NOMO-1 treated with DMSO at 0.1 percent for 48 hours (cell line): ENCODE measurements at regions not wholly inside any gene's neighbourhood (a gene's known extent, or its start where the extent isn't known, plus 50 kb on each side); places are given as distances from the start of the nearest gene placed in this dataset.

Experiments
- DNase-seq: peaks from one replicate; lab custom pipeline; 2025; ENCODE audit not compliant: unreplicated experiment; lab: John Stamatoyannopoulos, UW

DNA sequence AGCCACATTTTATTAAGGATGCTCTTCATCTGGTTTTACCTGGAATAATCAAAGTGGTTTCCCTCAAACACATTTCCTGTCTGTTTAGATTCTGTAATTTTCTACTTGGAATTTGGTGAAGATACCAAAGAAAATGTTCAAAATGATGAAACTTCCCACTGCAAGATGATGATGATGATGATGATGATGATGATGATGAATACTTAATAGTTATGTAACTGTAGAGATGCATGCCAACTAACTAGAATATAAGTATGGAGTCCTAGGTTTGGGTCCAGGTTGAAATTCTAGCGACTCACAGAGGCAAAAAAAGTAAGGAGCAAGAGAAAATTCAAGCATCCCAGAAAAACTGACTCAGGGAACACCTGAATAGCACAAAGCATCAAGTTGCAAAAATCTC is 104.0 kb upstream of the KIAA1217 start:
- DNase-seq: no peak

DNA sequence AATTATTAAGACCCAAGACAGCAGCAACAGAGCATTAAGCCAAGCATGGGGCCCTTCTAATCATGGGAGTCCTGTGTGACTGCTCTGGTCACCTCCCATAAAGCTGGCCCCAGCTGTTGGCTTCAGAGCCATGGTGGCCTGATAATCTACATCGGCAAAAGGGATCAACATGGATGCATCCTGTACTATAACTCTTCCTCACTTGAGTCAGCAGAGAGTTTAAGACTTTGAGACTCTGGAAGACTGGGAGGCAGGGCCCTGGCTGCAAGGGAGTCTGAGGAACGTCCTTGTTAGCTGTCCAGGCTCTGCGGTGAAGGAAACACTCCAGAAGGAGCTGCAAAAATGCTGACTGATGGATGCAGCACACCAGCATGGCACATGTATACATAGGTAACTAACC is 95.0 kb upstream of the KIAA1217 start:
- DNase-seq: no peak

DNA sequence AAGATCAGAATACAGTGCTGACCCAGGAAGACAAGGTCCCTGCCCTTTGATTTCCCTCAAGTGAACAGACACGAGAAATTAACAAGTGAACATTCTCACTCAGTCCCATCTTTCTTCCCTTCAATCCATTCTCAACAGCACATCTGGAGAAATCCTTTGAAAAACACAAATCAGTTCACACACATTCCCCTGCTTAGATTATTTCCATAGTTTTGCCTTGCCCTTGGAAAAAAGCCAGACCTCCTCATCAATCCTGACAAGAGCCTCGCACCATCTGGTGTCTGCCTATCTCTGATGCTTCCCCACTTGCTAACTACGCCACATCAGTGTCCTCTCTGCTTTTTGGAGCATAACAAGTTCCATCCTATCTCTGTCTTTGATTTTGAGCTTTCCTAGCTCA is 94.4 kb upstream of the KIAA1217 start:
- no peak for DNase-seq

DNA sequence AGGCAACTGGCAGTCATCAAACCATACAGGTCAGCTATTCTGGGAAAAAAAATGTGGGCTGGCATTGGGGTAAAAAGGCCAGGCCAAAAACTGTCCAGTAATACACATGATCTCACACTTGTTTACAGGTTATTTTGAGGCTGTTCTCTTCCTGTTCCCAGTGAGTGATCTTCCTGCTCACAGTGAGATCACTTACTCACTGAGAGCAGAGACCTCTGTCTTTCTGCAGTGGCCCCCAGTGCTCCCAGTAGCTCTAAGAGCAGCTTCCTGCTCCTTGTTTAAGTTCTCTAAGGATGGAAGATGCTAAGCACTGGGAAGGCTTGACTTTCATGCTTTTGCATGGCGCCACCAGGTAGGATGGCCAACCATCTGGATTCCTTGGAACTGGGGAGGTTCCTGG is 93.5 kb upstream of the KIAA1217 start:
- DNase-seq: no peak

DNA sequence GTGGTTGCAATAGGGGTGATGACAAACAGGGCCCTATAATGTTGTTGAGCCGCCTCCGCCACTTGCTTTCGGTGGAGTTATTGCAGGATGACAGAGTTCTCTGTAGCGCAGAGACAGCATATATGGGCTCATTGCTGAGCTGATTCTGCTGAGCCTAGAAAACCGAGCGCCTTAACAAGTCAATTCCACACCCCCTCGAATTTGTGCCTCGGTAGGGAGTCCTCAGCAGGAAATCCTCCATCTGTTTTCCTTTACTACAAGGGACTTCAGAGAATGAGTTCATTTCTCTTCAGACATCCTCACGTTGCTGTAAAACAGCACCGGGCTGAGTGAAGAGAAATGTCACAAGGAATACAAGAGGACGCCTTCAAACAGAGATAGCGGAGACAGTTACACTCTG is 90.7 kb upstream of the KIAA1217 start:
- DNase-seq: no peak

DNA sequence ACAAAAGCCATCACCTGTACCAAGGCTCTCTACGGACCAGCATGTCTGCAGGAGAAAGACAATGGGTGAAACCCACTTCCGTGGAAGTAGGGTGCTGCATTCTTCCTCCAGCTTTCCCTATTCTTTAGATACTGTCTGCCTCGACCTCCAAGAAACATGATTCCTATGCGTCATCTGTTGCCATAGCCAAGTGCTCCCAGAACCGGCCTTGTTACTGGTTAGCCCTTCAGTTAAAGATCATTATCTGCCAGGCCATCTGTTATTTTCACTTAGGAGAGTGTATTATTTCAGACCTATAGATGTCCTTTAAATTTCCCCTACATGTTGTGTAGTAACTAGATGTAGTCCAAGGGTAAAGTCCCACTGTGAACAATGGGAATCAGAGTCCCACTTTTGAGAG is 89.0 kb upstream of the KIAA1217 start:
- DNase-seq: no peak

DNA sequence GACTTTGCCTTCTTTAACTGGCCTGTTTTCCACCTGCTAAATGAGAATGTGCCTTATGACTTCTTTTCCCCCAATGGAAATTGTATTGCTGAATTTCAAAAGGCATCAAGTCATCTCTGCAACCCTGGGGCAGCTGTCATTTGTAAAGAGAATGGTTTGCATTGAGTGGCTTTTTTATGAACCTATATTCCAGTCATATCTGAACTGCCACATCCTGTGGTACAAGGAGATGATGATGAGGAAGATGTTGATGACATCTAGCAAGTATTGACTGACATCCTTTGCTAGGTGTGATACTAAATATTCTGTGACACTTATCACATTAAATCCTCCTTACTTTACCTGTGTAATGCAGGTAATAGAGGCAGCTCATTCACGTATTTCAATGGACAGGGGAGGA is 88.3 kb upstream of the KIAA1217 start:
- DNase-seq: no peak

DNA sequence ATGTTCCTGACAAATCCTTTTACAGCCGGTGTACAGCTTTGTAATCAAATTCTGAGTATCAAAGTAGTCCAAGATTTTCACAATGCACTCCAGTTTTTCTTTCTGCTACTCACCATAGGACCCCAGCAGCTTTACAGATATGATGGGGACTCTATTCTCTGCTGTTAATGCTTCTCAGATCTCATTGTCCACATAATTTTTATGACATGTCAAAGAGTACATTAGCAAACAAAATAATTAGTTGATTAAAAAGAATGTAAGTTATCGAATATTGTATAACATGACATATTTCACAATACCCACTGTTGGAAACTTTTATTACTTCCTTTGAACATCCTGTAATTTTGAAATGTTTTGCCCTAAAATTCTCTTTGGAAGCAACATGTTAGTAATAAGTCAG is 81.4 kb upstream of the KIAA1217 start:
- no peak for DNase-seq

DNA sequence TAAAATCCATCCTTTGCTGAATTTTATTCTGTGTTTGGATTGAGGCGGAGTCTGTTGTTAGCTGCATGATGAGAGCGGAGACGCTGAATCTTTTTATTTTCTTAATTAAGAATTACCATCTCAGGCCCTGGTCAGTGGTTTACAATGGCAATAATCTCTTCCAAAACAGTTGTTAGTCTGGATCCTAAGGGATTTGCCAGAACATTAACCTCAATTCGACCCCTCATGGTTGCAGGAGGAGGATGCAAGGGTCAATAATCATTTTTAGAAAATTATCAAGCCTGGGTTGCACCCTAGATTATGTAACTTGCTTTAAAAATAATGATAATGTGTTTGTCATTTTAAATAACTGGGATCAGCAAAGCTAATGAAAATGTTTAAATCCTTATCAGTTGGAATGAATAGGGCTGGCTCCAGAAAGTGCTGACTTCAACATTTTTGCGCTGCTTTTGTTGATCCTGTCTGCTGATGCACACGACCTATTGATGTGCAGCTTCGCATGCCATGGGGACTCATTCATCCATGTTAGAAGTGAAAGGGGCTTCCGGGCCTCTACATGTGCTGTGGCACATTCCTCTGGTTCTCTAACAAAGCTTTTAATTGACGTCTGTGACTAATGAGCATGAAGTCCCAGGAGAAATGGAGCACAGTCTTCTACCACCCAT is 80.7 kb upstream of the KIAA1217 start:
- no peak for DNase-seq

DNA sequence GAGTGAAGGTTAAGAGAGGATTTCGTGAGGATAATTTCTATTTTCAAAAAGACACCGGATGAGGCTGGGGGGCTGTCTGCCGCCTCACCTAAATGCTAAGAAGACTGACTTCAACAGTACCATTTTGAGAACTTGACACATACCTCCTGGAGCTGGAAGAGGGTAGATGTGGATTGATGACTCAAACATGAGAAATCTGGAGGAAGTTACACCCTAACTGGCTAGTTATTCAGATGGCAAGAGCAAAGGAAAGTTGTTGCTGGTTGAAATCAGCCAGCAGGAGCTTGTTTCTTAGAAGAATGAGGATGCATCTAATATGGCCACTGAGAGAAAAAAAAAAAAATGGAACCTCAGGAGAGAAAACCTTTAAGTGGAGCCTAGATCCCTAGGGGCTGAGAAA is 76.2 kb upstream of the KIAA1217 start:
- no peak for DNase-seq

DNA sequence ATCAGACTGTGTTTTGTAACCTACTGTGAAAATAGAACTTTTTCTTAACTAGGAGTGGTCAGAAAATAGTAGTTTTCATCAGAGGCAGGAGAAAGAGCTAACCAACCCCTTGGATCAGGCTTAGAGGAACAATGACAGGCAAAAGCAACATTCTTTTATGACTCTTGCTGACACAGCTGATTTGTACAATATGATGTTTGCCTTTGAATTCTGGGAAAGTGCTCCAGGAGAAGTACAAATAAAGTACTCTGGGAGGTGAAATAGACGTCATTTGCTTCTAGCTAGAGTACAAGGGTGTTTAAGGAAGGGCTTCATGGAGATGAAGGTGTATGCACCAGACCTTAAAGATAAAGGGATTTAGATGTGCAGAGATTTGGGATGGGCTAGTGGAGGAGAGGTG is 75.1 kb upstream of the KIAA1217 start:
- DNase-seq: no peak

DNA sequence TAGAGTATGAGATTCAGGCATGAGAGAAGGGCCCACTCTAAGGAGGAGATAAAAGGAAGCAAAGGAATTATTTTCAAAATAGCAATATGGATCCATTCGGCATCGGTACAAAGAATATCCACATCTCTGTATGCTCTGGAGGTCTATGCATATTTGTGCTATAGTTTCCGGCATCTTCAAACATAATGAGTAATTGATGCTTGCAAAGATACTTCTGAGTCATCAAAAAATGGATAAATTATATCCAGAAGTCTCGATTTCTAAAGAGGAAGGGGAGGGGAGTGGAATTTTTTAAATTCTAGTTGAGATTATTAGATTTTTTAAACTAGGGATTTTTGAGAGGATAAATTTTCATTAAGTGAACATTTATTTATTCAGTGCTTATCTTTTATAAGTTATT is 72.9 kb upstream of the KIAA1217 start:
- DNase-seq: no peak

DNA sequence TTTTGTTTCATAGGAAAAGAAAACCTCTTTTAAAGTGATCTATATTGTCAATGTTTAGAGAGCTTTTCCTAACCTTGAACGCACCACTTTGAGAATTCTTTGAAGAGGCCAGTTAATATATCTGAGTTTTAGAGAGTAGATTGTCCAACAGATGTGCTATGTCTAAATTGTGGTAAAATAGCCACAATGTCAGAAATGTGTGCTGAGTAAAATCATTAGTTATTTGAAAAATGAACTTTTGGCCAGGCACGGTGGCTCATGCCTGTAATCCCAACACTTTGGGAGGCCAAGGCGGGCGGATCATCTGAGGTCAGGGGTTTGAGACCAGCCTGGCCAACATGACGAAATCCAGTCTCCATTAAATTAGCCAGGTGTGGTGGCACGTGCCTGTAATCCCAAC is 61.6 kb upstream of the KIAA1217 start:
- DNase-seq: no peak

DNA sequence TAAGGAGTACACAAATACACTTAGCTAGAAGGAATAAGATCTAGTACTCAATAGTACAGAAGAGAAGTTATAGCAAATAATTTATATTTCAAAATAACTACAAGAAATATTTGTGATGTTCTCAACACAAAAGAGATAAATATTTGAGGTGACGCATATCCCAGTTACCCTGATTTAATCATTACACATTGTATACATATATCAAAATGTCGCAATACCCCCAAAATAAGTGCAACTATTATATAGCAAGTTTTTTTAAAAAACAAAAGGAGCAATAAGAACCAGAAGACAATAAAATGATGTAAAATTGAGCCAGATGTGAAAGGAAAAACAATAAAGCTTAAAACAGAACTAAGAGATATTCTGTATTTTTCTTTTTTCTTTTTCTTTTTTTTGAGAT is 59.3 kb upstream of the KIAA1217 start:
- no peak for DNase-seq

DNA sequence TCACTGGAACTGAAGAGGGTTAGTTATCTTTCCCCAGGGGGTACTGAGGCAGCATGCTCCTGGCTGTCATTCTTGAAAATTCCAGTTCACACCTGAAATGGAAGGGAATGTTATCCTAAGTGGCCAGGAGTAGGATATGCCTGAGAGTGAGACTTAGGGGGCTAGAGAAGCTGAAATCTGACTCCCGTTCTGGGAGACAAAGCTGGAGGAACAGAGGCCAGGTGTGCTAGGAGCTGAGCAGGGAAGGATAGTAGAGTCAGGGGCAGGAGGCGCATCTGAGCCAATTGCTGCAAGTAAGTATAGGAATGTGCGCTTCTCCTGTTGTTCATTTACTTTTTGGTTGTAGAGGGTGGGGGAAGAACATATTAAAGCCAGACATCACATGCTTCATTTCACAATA is 58.1 kb upstream of the KIAA1217 start:
- no peak for DNase-seq

DNA sequence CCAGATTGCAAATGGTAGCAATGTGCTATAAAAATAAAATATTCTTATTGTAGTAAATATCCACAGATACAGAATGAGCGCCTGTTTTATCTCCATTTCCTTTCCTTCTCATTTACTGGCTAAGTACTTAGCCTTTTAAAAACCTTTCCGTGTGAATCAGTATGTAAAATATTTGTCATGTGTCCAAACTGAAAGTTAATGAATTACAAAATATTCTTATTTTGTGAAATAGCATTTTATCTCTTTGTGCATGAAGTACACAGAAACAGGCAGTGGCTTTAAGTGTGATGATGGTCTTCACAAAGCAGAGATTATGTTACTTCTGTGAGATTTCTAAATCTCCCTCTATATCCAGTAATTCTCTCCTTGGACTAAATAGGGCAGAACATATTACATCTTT is 56.7 kb upstream of the KIAA1217 start:
- no peak for DNase-seq

DNA sequence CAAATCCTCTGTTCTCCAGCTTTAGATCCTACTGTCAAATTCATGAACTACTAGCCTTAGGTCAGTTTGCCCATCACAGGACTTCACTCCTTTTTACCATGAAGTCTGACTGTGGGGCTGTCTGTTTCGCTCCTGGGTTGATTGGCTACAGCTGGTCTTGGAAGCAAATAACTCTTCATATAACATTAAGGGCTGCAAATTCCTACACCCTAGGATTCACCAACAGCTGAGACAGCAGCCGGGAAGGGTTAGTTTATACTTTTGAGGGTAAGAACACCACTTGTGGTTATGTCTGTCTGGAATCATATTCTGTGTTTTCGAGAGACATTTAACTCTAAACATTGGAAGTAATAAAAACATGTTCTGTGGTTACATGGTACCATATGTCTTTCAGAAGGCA is 55.9 kb upstream of the KIAA1217 start:
- no peak for DNase-seq

DNA sequence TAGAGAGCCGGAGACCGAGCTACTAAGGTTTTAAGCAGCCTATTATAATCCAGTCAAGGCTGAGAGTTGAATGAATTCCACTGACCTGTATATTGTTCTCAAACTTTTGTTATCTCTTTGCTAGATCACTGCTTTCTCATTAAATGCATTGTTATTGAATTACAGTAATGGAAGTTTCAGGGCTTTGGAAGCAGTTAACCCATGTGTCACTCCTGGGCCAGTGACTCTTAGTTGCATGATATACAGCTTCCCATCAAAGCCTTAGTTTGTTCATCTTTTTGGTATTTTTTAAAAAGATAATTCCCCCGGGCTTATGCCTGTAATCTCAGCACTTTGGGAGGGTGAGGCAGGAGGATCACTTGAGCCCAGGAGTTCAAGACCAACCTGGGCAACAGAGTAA is 55.4 kb upstream of the KIAA1217 start:
- no peak for DNase-seq

DNA sequence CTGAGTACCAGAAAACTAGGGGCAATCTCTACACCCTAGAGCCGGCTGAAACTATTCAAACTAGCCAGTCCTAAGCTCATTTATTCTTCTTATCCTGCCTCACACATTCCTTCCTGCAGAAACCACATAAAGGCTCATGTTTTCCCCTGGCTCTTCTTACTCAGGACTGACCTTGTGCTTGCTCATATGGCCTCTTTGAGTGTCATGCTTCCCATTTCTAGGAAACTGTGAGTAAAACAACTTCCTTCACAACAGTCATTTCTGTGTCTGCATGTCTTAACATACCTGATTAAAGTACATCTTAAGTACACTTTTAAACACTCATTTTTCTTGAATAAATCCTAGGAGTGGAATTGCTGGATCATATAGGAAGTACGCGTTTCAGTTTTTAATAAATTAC is 52.3 kb upstream of the KIAA1217 start:
- DNase-seq: no peak

DNA sequence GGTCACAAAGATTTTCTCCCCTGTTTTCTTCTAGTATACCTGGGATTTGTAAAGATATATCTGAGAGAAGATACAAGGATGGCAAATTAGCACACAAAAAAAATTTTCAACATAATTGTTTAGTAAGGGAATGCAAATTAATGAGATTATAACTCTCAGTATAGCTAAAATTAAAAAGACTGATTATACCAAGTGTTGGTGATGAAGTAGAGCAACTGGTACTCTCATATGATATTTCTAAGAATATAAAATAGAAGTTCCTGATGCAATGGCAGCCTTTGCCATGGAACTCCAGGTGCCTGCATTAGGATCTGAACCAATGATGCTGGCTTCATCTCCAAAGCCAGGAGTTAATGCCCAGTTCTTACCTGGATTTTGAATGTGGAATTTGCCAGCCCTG is 51.4 kb upstream of the KIAA1217 start:
- DNase-seq: no peak
